Chondrocyte (in vitro differentiated cells): ENCODE measurements at regions not wholly inside any gene's neighbourhood (a gene's known extent, or its start where the extent isn't known, plus 50 kb on each side); places are given as distances from the start of the nearest gene placed in this dataset.

Experiments
- DNase-seq: peaks from one replicate; pipeline ENCODE4 v3.0.0; 2021; ENCODE audit warnings: mixed read lengths, low spot score
- H3K27ac Mint-ChIP-seq: one replicate; pipeline ENCODE4 v1.8.0; 2021; ENCODE audit warnings: mild to moderate bottlenecking, moderate library complexity, mixed read lengths; ENCODE audit not compliant: unreplicated experiment
- H3K27me3 Mint-ChIP-seq: 2 replicates; pipeline ENCODE4 v1.8.0; 2021; ENCODE audit warnings: low read depth, mixed read lengths
- H3K36me3 Mint-ChIP-seq: 2 replicates; pipeline ENCODE4 v1.8.0; 2021; ENCODE audit warnings: low read depth, mixed read lengths
- H3K4me1 Mint-ChIP-seq: 2 replicates; pipeline ENCODE4 v1.8.0; 2021; ENCODE audit warnings: low read depth, mild to moderate bottlenecking, mixed read lengths
- H3K4me3 Mint-ChIP-seq: one replicate; pipeline ENCODE4 v1.8.0; 2021; ENCODE audit warnings: mild to moderate bottlenecking, moderate library complexity, mixed read lengths; ENCODE audit not compliant: unreplicated experiment
- H3K9me3 Mint-ChIP-seq: 2 replicates; pipeline ENCODE4 v1.8.0; 2021; ENCODE audit warnings: low read depth, mixed read lengths
- TF ChIP-seq, protein P1 (sequence below): fragments of 200-600 bp; sonication (generic); IDR thresholded peaks from 2 replicates; pipeline ENCODE4 v1.5.0; 2021; ENCODE audit warnings: antibody characterized with exemption, mild to moderate bottlenecking, moderate library complexity

DNA sequence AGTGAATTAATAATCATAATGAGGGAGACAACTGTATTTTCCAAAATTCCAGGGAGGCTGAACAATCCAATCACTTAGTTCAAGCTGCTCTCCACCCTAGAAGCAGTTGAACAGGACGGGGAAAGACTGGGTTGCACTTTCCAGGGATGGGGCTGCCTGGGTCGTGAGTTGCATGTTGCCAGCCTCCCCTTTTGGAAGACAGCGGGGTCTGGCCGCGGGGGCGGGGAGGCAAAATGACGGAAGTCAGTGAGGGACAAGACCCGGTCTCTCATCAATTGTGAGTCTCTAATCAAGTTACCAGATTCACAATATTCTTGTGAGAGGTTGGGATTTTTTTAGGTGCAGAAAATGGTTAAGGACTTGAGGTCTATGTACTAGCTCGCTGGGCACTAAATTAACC, 484.1 kb downstream of the ZSWIM6 start:
- no peak overlapping the region for H3K4me3 Mint-ChIP-seq
- TF ChIP-seq, protein P1, sequence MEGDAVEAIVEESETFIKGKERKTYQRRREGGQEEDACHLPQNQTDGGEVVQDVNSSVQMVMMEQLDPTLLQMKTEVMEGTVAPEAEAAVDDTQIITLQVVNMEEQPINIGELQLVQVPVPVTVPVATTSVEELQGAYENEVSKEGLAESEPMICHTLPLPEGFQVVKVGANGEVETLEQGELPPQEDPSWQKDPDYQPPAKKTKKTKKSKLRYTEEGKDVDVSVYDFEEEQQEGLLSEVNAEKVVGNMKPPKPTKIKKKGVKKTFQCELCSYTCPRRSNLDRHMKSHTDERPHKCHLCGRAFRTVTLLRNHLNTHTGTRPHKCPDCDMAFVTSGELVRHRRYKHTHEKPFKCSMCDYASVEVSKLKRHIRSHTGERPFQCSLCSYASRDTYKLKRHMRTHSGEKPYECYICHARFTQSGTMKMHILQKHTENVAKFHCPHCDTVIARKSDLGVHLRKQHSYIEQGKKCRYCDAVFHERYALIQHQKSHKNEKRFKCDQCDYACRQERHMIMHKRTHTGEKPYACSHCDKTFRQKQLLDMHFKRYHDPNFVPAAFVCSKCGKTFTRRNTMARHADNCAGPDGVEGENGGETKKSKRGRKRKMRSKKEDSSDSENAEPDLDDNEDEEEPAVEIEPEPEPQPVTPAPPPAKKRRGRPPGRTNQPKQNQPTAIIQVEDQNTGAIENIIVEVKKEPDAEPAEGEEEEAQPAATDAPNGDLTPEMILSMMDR: no peak
- H3K36me3 Mint-ChIP-seq: no peaks in the 10 kb centered on the region
- no peak for DNase-seq
- peaks cover 11% of the 10 kb centered on the region for H3K4me1 Mint-ChIP-seq
- H3K9me3 Mint-ChIP-seq: no peaks in the 10 kb centered on the region
- no peak overlapping the region for H3K27ac Mint-ChIP-seq
- no peaks in the 10 kb centered on the region for H3K27me3 Mint-ChIP-seq

DNA sequence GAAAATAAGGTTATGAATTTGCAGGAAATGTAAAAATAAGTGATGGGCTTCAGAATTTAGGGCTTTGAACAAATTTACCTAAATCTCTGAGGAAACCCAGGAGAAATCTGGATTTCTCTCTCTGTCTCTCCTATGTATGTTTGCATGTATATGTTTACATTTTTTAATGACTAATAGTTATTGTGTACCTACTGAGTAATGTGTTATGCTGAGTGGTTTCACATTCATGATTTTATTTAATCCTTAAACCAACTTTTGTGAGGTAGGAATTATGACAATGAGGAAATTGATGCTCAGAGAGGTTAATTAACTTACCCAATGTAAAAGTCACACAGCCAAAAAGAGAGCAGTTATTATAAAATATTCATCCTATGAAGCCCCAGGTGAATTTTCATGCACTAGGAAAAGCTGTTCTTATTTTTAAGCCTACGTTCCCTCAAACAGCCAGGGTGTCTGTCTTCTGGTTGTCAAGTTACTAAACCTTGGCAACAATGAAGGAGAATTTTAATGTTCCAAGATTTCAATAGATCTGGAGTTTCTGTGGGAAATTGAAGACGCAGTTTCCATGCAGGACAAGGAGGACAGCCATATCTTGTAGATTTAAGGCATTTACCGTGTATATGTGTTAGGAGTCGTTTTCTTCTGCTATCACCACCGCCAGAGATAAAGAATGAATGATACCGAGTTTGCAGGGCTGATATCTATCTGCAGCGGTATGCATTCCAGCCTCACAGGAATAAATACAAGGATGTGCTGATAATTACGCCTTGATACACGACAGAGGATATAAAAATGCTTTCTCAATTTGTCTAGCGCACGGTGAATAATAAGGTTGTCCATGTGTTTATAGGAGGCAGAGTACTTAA, 484.8 kb downstream of the ZSWIM6 start:
- Mint-ChIP-seq H3K4me3 (no peak overlapping the region), H3K36me3 (no peaks in the 10 kb centered on the region)

DNA sequence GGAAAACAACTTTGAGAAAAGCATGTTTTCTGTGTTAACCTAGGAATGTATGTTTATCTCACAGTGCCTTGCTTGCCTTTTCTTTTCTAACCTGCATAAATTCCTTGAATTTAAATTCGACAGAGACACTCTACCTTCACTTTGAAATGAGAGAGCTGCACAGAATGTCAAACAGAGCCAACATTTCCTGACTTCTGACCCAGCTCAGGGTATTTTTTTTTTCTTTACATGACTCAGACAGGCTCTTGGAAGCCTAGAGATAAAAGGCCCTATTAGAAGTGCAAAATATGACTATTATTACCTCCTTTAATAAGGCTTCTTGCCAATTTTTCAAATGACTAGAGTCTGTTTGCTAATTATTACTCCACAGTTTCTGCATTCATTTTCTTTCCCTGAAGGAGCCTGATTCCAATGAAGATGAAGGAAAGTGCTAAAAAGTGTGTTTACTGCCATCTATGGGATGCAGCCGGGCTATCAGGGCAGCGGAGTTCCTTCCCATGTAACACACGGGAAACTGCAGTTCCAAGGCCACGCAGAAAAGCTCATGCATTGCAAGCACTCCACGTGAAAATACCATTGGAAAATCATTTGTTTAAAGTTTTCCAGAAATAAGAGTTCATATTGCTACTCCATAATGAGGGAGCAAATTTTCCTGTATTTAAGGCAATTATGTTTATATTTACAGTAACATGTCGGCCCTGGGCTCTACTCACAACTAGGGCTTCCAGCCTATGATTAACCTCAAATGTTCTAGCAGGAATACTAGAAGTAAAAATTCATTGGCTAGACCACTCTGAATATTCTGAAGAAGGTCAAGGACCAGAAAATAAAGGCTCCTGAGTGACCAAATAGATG, 485.6 kb downstream of the ZSWIM6 start:
- no peak for DNase-seq
- Mint-ChIP-seq H3K36me3 (no peaks in the 10 kb centered on the region), H3K27me3 (no peaks in the 10 kb centered on the region), H3K9me3 (no peaks in the 10 kb centered on the region), H3K4me3 (no peak overlapping the region), H3K27ac (no peak overlapping the region), H3K4me1 (peaks cover 8% of the 10 kb centered on the region)
- TF ChIP-seq, protein P1: peak; percentile 90

More for the DNA sequence above, 484.8 kb downstream of the ZSWIM6 start:
- TF ChIP-seq, protein P1: no peak
- Mint-ChIP-seq H3K27ac (no peak overlapping the region), H3K9me3 (no peaks in the 10 kb centered on the region), H3K27me3 (no peaks in the 10 kb centered on the region), H3K4me1 (peaks cover 8% of the 10 kb centered on the region)
- no peak for DNase-seq

DNA sequence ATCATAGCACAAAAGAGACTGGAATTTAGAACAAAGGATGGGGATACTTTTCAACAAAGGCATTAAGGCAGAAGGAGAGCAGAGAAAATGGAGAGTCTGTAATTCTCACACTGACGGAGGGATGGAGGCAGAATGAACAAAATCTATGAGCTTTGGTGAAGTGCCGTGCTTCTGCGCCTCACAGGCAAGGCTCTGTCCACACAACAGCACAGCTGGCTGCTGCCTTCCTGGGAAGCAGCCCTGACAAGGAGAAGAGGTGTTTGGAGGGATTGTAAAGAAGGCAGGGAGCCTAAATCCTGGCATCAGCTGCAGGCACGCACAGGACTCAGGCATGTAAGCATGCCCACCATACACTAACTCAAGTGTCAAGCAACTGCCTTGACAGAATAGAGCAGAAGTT, 485.2 kb upstream of the KIF2A start:
- H3K36me3 Mint-ChIP-seq: no peaks in the 10 kb centered on the region
- H3K27ac Mint-ChIP-seq: no peak overlapping the region
- DNase-seq: no peak
- peaks cover 8% of the 10 kb centered on the region for H3K4me1 Mint-ChIP-seq
- no peaks in the 10 kb centered on the region for H3K27me3 Mint-ChIP-seq
- no peak overlapping the region for H3K4me3 Mint-ChIP-seq
- H3K9me3 Mint-ChIP-seq: no peaks in the 10 kb centered on the region
- TF ChIP-seq, protein P1: no peak

DNA sequence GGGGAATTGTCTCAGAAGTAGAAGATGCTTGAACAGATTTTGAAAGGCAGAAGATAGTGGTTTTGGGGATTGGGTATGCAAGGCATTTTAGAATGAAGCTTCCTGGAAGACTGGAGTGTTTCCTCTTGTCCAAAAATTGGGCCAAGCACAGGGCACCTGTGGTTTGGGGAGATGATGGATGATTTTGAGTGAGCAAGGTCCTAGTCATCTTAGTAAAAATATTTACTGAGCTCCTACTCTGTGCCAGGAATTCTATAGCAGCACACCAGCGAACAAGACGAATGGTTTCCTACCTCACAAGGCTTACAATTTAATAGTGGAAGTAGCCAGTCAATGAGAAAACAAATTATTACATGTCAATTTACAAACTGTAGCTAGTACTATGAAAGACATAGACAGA, 484.4 kb upstream of the KIF2A start:
- no peaks in the 10 kb centered on the region for H3K9me3 Mint-ChIP-seq
- TF ChIP-seq, protein P1: no peak
- no peak overlapping the region for H3K4me3 Mint-ChIP-seq
- no peaks in the 10 kb centered on the region for H3K36me3 Mint-ChIP-seq
- H3K27ac Mint-ChIP-seq: no peak overlapping the region
- DNase-seq: no peak
- peaks cover 8% of the 10 kb centered on the region for H3K4me1 Mint-ChIP-seq
- H3K27me3 Mint-ChIP-seq: no peaks in the 10 kb centered on the region
